Bronchial epithelial cell (primary cell): ENCODE measurements at regions not wholly inside any gene's neighbourhood (a gene's known extent, or its start where the extent isn't known, plus 50 kb on each side); places are given as distances from the start of the nearest gene placed in this dataset.

Experiments
- DNase-seq: peaks from one replicate; pipeline ENCODE4 v3.0.0-alpha.2; 2010; ENCODE audit warnings: low read depth
- FAIRE-seq: peaks from 2 replicates; lab custom pipeline; 2011; peaks lifted over from hg19 to GRCh38; lab: Jason Lieb, UNC
- H3K27me3 ChIP-seq: 2 replicates; pipeline ENCODE4 v1.5.1; 2011; ENCODE audit warnings: low read length; ENCODE audit not compliant: control insufficient read depth, insufficient read depth
- H3K36me3 ChIP-seq: 2 replicates; pipeline ENCODE4 v1.5.1; 2011; ENCODE audit warnings: low read length; ENCODE audit not compliant: control insufficient read depth, insufficient read depth
- H3K4me3 ChIP-seq: 2 replicates; pipeline ENCODE4 v1.5.1; 2011; ENCODE audit warnings: mild to moderate bottlenecking, low read depth, low read length, control low read depth
- TF ChIP-seq, protein P1 (sequence below): IDR thresholded peaks from 2 replicates; pipeline ENCODE4 v1.5.1; 2011; ENCODE audit warnings: mild to moderate bottlenecking, moderate library complexity, low read length, control low read depth, inconsistent platforms; ENCODE audit not compliant: insufficient read depth, severe bottlenecking

DNA sequence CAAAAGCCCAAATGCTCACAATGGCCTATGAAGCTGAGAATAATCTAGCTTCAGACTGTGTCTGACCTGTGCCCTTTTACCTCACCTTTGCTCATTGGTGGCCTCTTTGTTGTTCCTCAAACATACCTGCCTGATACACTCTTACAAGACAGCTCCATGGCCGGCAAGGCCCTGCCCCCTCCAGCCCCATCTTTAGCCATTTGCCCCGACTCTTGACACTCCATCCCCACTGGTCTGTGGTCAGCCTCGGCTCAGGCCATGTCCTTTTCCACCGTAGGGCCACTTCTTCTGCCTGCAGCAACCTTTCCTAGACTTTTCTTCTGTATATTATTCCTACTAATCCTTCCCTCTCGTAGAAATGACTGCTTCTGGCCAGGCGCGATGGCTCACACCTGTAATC lies 265.2 kb downstream of the RPS24 start:
- Histone ChIP-seq H3K27me3 (peaks cover 2% of the 10 kb centered on the region), H3K36me3 (no peaks in the 10 kb centered on the region), H3K4me3 (no peak overlapping the region)
- TF ChIP-seq, protein P1, sequence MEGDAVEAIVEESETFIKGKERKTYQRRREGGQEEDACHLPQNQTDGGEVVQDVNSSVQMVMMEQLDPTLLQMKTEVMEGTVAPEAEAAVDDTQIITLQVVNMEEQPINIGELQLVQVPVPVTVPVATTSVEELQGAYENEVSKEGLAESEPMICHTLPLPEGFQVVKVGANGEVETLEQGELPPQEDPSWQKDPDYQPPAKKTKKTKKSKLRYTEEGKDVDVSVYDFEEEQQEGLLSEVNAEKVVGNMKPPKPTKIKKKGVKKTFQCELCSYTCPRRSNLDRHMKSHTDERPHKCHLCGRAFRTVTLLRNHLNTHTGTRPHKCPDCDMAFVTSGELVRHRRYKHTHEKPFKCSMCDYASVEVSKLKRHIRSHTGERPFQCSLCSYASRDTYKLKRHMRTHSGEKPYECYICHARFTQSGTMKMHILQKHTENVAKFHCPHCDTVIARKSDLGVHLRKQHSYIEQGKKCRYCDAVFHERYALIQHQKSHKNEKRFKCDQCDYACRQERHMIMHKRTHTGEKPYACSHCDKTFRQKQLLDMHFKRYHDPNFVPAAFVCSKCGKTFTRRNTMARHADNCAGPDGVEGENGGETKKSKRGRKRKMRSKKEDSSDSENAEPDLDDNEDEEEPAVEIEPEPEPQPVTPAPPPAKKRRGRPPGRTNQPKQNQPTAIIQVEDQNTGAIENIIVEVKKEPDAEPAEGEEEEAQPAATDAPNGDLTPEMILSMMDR, result no peak
- no peak for DNase-seq
- no peak for FAIRE-seq

GRCh38 chr10:78299851-78300468 lies 266.3 kb downstream of the RPS24 start:
- no peak for DNase-seq
- no peak overlapping the region for H3K4me3 ChIP-seq
- no peak for FAIRE-seq

DNA sequence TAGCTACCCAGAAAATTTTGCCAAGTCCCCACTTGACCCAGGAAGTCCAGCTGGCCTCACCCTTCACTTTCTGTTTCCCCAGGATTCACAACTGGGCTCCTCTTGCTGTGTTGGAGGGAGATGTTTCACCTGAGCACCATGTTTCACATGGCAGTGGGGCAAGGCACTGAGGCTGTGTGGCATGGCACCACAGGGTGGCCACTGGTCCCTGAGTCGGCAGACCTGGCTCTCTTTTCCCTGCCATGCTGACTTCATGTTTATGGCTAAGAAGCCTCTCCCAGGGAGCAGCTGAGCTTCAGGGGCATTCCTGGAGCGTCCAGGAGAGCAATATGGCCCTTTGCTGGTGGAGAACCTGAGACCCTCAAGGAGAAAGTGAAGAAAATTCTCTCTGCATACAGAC lies 266.9 kb downstream of the RPS24 start:
- no peak overlapping the region for H3K4me3 ChIP-seq
- no peak for FAIRE-seq
- H3K36me3 ChIP-seq, result no peaks in the 10 kb centered on the region
- TF ChIP-seq, protein P1, result no peak
- peaks cover 3% of the 10 kb centered on the region for H3K27me3 ChIP-seq
- no peak for DNase-seq

More at GRCh38 chr10:78299851-78300468, 266.3 kb downstream of the RPS24 start:
- Histone ChIP-seq H3K27me3 (peaks cover 2% of the 10 kb centered on the region), H3K36me3 (no peaks in the 10 kb centered on the region)
- TF ChIP-seq, protein P1, result no peak

DNA sequence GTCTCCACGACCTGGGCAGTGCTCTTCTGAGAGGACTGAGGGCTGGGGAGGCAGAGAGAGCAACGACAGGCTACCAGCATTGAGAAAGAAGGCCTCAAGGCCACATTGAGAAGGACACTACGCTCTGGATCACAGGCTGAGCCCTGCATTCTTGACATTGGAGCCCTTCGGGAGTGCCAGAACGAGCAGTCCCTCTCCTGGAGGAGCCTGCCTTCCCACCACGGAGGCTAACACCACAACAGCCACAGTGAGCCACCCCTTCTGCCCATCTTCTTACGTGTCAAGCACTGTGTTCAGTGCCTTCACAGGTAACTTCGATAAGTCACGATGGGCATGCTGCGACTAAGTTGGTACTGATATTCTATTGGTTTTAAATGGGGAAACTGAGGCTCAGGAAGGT lies 267.8 kb downstream of the RPS24 start:
- H3K36me3 ChIP-seq, result no peaks in the 10 kb centered on the region
- TF ChIP-seq, protein P1, result no peak
- H3K4me3 ChIP-seq, result no peak overlapping the region
- peaks cover 5% of the 10 kb centered on the region for H3K27me3 ChIP-seq
- DNase-seq (no peak), FAIRE-seq (no peak)

- Histone ChIP-seq H3K36me3 (no peaks in the 10 kb centered on the region), H3K27me3 (peaks cover 6% of the 10 kb centered on the region), H3K4me3 (peak overlapping the region; percentile 65)
- peak; percentile 85 for FAIRE-seq
- TF ChIP-seq, protein P1, result no peak
- DNase-seq, result peak; percentile 7
Observed at GRCh38 chr10:78301891-78302738, 268.5 kb downstream of the RPS24 start.
